T-helper 1 cell (primary cell): ENCODE measurements at regions not wholly inside any gene's neighbourhood (a gene's known extent, or its start where the extent isn't known, plus 50 kb on each side); places are given as distances from the start of the nearest gene placed in this dataset.

ENCODE experiments used
- DNase-seq, 5 donors: peaks; one replicate each; pipeline ENCODE4 v3.0.0-alpha.2; 2012 to 2020

DNA sequence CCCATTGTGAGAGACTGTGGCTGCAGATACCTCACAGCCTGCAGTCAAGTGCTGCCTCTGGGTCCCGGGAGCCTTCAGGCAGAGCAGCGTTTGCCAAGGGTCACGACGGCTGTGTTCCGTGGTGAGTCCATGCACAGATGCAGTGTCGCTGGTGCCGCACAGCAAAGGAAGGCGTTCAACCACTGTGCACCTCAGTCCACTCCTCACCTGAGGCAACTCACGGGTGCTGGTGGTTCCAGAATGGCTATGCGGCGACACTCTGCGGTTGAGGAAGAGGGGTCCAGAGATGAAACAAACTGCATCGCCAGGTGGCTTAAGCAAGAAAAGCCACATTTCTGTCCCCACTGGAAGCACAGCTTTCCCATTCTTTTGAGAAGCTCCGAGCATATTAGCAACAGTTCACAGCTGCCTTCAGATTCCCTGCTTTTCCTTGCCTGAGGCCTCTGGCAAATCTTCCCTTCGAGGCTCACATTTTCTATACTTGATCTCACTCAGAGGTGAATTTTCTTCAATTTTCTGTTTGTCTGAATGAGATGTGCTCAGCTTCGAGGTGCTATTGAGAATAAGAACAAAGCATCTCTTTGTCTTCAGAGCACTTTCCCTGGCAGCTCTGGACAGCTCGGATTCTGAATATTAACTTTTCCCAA is 208.8 kb upstream of the TWIST2 start:
- DNase-seq = no peak

- DNase-seq = no peak
Measured at GRCh38 chr2:238640486-238640885, 207.4 kb upstream of the TWIST2 start.

DNA sequence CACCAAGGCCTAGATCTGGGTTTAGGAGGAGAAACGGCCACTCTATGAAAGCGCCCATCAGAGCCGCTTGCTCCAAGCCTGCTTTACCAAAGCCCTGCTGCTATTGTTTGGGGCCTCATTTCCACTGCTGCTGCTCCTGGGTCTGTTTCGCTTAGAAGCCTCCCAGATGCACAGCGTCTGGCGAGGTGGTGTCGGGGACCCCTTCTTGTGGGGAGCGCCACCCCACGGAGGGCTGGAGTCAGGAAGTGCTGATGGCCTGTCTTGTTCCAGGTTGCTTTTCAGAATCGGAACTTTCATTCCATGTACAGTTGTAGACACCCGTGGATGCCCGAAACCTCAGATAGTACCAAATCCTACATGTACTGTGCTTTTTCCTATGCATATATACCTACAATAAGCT is 204.9 kb upstream of the TWIST2 start:
- DNase-seq = no peak

GRCh38 chr2:238643400-238643907 is 204.4 kb upstream of the TWIST2 start:
- no peak for DNase-seq

DNA sequence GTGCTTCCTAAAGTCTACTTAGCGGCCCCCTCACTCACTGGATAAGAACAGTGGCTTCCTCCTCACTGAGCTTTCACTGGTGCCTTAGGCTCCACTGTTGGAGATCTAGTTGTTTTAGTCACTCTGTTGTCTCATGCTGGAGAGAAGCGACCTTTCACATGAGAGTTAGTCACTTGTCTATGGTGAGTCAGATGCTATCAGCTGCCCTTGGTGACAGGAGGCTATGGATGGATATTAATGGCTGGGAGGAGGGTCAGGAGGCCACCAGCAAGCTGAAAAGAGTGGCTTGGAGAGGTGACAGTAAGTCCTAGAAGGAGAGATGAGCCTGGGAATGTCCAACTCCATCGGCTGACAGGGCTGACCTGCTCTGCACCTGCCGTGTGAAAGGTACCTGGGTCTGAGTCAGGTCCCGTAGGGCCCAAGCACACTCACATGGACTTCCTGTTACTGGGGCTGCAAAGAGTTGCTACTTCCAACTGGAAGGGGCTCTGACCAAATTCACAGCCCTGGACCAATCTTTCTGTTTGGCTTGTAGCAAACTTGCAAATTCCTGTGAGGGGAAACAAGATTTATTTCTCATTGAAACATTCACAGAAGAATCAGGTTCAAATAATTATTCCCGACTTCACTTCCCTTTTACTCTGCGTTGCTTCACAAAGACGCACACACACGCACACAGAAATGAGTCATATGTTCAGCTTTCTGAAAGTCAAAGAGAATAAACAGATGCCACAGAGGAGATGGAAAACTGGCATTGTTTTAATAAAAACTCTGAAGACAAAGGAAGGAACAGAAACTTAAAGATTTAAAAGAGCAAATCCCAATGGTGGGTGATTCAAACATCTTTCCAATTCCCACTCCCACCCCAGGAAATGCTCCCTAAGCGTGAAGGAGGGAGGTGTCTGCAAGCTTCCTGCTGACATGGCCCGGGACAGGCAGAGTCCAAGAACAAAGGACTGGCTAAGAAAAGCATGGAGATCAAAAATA is 203.5 kb upstream of the TWIST2 start:
- no peak for DNase-seq

DNA sequence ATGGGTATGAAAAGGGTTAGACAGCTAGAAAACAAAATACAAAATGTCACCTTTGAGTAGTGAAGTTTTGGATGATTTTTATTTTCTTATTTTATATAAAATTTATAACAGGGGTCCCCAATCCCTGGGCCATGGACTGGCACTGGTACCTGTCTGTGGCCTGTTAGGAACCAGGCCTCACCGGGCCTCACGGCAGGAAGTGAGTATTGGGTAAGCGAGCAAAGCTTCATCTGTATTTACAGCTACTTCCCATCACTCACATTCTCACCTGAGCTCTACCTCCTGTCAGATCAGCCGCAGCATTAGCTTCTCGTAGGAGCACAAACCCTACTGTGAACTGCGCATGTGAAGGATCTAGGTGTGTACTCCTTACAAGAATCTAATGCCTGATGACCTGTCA is 202.8 kb upstream of the TWIST2 start:
- DNase-seq = no peak

GRCh38 chr2:238645716-238646115 is 202.2 kb upstream of the TWIST2 start:
- DNase-seq = no peak

DNA sequence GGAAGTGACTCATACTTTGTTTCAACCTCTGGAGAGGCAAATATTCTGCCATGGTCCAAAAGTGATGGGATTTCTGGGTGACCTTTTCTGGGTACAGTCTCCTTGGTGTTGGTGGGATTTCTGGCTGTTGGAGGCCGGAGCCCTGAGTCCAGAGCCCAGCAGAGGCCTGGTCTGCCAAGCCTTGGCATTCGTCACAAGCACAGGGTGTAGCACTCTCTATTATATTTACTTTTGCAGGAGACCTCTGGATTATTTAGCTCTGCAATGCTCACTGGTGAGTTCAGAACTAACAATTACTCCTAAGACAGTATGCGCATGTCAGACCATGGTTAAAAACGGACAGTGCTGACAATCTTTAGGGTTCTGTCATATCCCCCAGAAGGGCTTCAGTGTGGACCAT is 201.6 kb upstream of the TWIST2 start:
- DNase-seq = no peak

DNA sequence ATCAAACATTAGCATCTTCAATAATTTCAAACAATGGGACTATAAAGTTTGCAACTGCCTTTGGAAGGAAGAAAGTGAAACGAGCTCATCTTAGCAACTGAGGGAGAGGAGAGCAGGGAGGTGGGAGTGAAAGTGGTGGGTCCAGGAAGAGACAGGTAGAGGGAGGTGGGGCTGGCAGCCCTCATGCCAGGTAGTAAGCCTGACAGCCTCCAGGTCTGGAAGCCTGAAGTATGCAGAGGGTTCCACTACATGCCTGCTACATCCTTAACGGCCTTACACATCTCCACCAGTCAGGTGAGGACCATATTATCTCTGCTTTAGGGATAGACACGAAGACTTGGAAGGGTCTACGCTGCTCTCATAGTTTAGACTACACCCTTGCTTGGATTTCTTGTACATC is 201.1 kb upstream of the TWIST2 start:
- no peak for DNase-seq

GRCh38 chr2:238649123-238649522 is 198.8 kb upstream of the TWIST2 start:
- DNase-seq = no peak

DNA sequence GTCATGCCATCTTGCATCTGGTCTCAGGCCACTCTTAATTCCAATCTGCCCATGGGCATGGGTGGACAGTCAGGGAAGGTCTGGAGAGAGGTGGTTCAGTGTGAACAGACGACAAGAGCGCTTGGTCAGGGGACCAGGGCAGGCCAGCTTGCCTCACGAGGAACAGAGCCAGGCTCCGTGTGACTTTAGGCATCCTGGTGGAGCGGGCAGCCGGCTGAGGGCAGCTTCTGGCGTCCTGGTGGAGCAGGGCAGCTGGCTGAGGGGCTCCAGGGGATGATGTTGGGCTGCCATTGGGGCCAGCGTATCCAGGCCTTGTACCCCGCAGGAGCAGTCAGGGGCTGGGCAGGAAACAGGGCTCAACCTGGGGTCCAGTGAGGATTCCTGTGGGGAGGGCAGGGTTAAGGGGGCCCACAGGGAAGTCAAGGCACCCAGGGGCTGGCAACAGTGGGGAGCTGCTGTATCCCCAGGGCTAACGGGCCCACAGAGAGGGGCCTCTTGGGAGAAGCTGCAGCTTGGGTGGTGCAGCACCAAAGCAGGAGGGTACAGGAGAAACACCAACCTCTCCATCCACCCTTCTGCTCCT is 197.9 kb upstream of the TWIST2 start:
- DNase-seq = no peak

- DNase-seq = no peak
Measured at GRCh38 chr2:238650536-238650935, 197.3 kb upstream of the TWIST2 start.

GRCh38 chr2:238651306-238652052 is 196.4 kb upstream of the TWIST2 start:
- no peak for DNase-seq

GRCh38 chr2:238652053-238652770 is 195.7 kb upstream of the TWIST2 start:
- no peak for DNase-seq

GRCh38 chr2:238652771-238653157 is 195.1 kb upstream of the TWIST2 start:
- DNase-seq = no peak

GRCh38 chr2:238653431-238654109 is 194.3 kb upstream of the TWIST2 start:
- DNase-seq = no peak

GRCh38 chr2:238654479-238655197 is 193.2 kb upstream of the TWIST2 start:
- no peak for DNase-seq

GRCh38 chr2:238655198-238655860 is 192.6 kb upstream of the TWIST2 start:
- no peak for DNase-seq

GRCh38 chr2:238655974-238656722 is 191.7 kb upstream of the TWIST2 start:
- DNase-seq = no peak
